ENCODE measurements at regions not wholly inside any gene's neighbourhood (a gene's known extent, or its start where the extent isn't known, plus 50 kb on each side); places are given as distances from the start of the nearest gene placed in this dataset.

DNA sequence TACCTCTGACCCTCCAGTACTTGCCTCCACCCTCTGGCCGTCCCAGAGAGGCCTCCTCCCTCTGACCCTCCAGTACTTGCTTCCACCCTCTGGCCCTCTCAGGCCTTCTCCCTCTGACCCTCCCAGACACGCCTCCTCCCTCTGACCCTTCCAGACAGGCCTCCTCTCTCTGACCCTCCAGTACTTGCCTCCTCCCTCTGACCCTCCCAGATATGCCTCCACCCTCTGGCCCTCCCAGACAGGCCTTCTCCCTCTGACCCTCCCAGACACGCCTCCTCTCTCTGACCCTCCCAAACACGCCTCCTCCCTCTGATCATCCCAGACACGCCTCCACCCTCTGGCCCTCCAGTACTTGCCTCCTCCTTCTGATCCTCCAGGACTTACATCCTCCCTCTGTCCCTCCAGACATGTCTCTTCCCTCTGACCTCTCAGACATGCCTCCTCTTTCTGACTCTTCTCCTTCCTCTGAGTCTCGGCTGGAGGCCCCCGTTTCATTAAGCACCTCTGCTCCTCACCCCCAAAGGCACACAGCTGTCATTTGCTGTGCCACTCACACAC lies 71.9 kb downstream of the PHETA1 start:
- TF ChIP-seq, protein P1, sequence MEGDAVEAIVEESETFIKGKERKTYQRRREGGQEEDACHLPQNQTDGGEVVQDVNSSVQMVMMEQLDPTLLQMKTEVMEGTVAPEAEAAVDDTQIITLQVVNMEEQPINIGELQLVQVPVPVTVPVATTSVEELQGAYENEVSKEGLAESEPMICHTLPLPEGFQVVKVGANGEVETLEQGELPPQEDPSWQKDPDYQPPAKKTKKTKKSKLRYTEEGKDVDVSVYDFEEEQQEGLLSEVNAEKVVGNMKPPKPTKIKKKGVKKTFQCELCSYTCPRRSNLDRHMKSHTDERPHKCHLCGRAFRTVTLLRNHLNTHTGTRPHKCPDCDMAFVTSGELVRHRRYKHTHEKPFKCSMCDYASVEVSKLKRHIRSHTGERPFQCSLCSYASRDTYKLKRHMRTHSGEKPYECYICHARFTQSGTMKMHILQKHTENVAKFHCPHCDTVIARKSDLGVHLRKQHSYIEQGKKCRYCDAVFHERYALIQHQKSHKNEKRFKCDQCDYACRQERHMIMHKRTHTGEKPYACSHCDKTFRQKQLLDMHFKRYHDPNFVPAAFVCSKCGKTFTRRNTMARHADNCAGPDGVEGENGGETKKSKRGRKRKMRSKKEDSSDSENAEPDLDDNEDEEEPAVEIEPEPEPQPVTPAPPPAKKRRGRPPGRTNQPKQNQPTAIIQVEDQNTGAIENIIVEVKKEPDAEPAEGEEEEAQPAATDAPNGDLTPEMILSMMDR (IDR thresholded peaks at IDR 0.05), result no peak
- no peak for TF ChIP-seq EP300 (IDR thresholded peaks at IDR 0.05; ENCODE audit: low read depth)

Data from transverse colon (tissue), 3 donors.